ENCODE measurements at regions not wholly inside any gene's neighbourhood (a gene's known extent, or its start where the extent isn't known, plus 50 kb on each side); places are given as distances from the start of the nearest gene placed in this dataset.

DNA sequence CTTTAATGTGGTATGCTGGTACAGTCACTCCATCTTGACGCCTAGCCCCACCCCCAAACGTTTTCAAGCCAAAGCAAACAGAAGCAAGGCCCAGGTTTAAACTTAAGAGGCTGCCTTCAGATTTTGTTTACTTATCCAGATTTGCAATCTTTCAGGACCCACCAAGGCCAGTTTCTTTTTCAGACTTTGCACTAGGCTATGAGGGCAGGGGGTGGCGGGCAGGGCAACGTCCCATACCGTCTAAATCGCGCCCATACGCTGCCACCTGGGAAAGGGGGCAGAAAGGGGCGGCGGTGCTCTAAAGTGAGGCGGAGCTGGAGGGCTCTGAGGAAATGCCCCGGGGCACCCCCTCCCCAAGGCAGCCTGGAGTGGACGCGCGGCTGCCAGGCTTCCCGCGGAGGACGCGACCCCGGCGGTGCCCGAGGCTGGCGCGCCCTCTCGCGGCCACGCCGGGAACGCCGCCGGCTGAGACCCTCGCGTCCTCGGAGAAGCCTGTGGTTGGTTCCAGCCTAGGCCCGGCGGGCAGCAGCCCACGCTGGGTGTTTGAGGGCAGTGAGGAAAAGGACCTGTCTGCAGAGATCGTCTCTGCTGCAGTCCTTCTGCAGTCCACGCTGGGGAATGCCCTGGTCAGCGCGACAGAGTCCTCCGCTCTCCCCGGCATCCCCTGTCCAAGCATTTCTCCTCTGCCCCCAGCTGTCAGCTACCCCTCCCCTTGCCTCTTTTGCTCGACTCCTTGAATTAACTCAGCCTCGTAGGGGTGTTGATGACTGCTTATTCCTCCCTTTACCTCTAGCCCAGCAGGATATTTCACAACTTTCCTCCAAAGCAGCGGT is 93.7 kb upstream of the PRNP start:
- peak overlapping the region; percentile 45 for H3K4me3 ChIP-seq (ENCODE audit: low read length)

DNA sequence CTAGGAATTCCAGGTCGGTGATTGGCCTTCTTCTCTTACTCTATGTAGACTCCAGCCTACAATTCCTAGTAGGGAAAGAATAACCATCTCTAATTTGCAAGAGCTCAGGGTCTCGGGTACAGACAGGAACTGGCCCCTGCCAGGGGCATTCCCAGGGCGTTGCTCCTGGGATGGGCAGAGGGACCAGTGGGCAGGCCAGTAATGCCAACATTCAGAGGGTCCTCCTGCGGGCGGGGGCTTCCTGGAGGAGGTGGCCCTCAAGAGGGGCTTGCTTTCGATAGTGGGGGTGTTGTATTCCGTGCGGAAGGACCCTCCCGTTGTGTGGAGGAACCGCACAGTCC is 94.3 kb upstream of the PRNP start:
- no peaks in the 10 kb centered on the region for H3K79me2 ChIP-seq (replicated peaks; ENCODE audit: insufficient read depth, low read length)
- H3K4me3 ChIP-seq (ENCODE audit: low read length), result no peak overlapping the region
- H2AFZ ChIP-seq (ENCODE audit: low read depth, low read length), result no peak overlapping the region
- no peak overlapping the region for H3K27ac ChIP-seq (ENCODE audit: low read length)
- peaks cover 2% of the 10 kb centered on the region for H3K27me3 ChIP-seq (ENCODE audit: insufficient read depth, low read depth, low read length)
- no peak overlapping the region for H3K9ac ChIP-seq (ENCODE audit: low read length)
- no peaks in the 10 kb centered on the region for H4K20me1 ChIP-seq (ENCODE audit: insufficient read depth)
- H3K4me2 ChIP-seq (ENCODE audit: low read length), result no peak overlapping the region
- TF ChIP-seq EP300 (conservative IDR thresholded peaks at IDR 0.05; ENCODE audit: poor library complexity, severe bottlenecking), result no peak
- no peak for TF ChIP-seq EZH2 (IDR thresholded peaks at IDR 0.05; ENCODE audit: borderline replicate concordance, insufficient read depth, low read length, poor library complexity, severe bottlenecking)
- TF ChIP-seq MXI1 (conservative IDR thresholded peaks at IDR 0.05; ENCODE audit: poor library complexity, severe bottlenecking), result no peak
- no peak for TF ChIP-seq TAF1 (IDR thresholded peaks at IDR 0.05; ENCODE audit: low read depth)
- TF ChIP-seq, protein P1, sequence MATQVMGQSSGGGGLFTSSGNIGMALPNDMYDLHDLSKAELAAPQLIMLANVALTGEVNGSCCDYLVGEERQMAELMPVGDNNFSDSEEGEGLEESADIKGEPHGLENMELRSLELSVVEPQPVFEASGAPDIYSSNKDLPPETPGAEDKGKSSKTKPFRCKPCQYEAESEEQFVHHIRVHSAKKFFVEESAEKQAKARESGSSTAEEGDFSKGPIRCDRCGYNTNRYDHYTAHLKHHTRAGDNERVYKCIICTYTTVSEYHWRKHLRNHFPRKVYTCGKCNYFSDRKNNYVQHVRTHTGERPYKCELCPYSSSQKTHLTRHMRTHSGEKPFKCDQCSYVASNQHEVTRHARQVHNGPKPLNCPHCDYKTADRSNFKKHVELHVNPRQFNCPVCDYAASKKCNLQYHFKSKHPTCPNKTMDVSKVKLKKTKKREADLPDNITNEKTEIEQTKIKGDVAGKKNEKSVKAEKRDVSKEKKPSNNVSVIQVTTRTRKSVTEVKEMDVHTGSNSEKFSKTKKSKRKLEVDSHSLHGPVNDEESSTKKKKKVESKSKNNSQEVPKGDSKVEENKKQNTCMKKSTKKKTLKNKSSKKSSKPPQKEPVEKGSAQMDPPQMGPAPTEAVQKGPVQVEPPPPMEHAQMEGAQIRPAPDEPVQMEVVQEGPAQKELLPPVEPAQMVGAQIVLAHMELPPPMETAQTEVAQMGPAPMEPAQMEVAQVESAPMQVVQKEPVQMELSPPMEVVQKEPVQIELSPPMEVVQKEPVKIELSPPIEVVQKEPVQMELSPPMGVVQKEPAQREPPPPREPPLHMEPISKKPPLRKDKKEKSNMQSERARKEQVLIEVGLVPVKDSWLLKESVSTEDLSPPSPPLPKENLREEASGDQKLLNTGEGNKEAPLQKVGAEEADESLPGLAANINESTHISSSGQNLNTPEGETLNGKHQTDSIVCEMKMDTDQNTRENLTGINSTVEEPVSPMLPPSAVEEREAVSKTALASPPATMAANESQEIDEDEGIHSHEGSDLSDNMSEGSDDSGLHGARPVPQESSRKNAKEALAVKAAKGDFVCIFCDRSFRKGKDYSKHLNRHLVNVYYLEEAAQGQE (IDR thresholded peaks at IDR 0.05; ENCODE audit: borderline replicate concordance), result no peak
- no peak for TF ChIP-seq RAD21 (conservative IDR thresholded peaks at IDR 0.05)
- no peak for TF ChIP-seq SMC3 (conservative IDR thresholded peaks at IDR 0.05; ENCODE audit: poor library complexity)
- no peak for TF ChIP-seq CTCF (IDR thresholded peaks at IDR 0.05; ENCODE audit: poor library complexity, severe bottlenecking)
- no peaks in the 10 kb centered on the region for H3K9me2 ChIP-seq (ENCODE audit: insufficient read depth, low read length)
- H3F3A ChIP-seq (ENCODE audit: insufficient read depth, low read length, poor library complexity, severe bottlenecking), result no peaks in the 10 kb centered on the region
- no peaks in the 10 kb centered on the region for H3K36me3 ChIP-seq (ENCODE audit: insufficient read depth, low read length)
- no peaks in the 10 kb centered on the region for H3K9me3 ChIP-seq (ENCODE audit: low read length)

More for the DNA sequence above, 93.7 kb upstream of the PRNP start:
- H3K36me3 ChIP-seq (ENCODE audit: insufficient read depth, low read length), result no peaks in the 10 kb centered on the region
- H3K9me3 ChIP-seq (ENCODE audit: low read length), result no peaks in the 10 kb centered on the region
- no peak overlapping the region for H3K4me2 ChIP-seq (ENCODE audit: low read length)
- no peak overlapping the region for H2AFZ ChIP-seq (ENCODE audit: low read depth, low read length)
- H4K20me1 ChIP-seq (ENCODE audit: insufficient read depth), result no peaks in the 10 kb centered on the region
- H3K27ac ChIP-seq (ENCODE audit: low read length), result no peak overlapping the region
- H3K79me2 ChIP-seq (replicated peaks; ENCODE audit: insufficient read depth, low read length), result no peaks in the 10 kb centered on the region
- TF ChIP-seq RAD21 (conservative IDR thresholded peaks at IDR 0.05), result peak; percentile 83
- TF ChIP-seq CTCF (IDR thresholded peaks at IDR 0.05; ENCODE audit: poor library complexity, severe bottlenecking), result peak; percentile 83
- no peak for TF ChIP-seq MXI1 (conservative IDR thresholded peaks at IDR 0.05; ENCODE audit: poor library complexity, severe bottlenecking)
- TF ChIP-seq SMC3 (conservative IDR thresholded peaks at IDR 0.05; ENCODE audit: poor library complexity), result peak; percentile 82
- no peaks in the 10 kb centered on the region for H3F3A ChIP-seq (ENCODE audit: insufficient read depth, low read length, poor library complexity, severe bottlenecking)
- peaks cover 2% of the 10 kb centered on the region for H3K27me3 ChIP-seq (ENCODE audit: insufficient read depth, low read depth, low read length)
- no peak overlapping the region for H3K9ac ChIP-seq (ENCODE audit: low read length)
- H3K9me2 ChIP-seq (ENCODE audit: insufficient read depth, low read length), result no peaks in the 10 kb centered on the region
